VCaP (cell line): ENCODE measurements at regions not wholly inside any gene's neighbourhood (a gene's known extent, or its start where the extent isn't known, plus 50 kb on each side); places are given as distances from the start of the nearest gene placed in this dataset.

Experiments
- H3K27ac ChIP-seq: fragments of 450-650 bp; 2 replicates; pipeline ENCODE4 v1.5.1; 2017
- CTCF ChIP-seq: fragments of 450-650 bp; conservative IDR thresholded peaks from 2 replicates; pipeline ENCODE4 v1.5.1; 2017; ENCODE audit warnings: mild to moderate bottlenecking, moderate library complexity

GRCh38 chr21:16187603-16188301, 458.0 kb downstream of the USP25 start:
- no peak overlapping the region for H3K27ac ChIP-seq
- TF ChIP-seq CTCF: no peak

- H3K27ac ChIP-seq: no peak overlapping the region
- no peak for TF ChIP-seq CTCF
These were observed 463.1 kb downstream of the USP25 start for GRCh38 chr21:16192902-16193301.

GRCh38 chr21:16193496-16194094, 463.8 kb downstream of the USP25 start:
- peak overlapping the region; percentile 66 for H3K27ac ChIP-seq
- no peak for TF ChIP-seq CTCF

- peak; percentile 68 for TF ChIP-seq CTCF
- H3K27ac ChIP-seq: peak overlapping the region; percentile 66
These were observed 464.5 kb downstream of the USP25 start for GRCh38 chr21:16194095-16194787.

- peak overlapping the region; percentile 66 for H3K27ac ChIP-seq
- TF ChIP-seq CTCF: no peak
These were observed 465.2 kb downstream of the USP25 start for GRCh38 chr21:16194788-16195537.

- TF ChIP-seq CTCF: no peak
- peak overlapping the region; percentile 66 for H3K27ac ChIP-seq
These were observed 465.7 kb downstream of the USP25 start for GRCh38 chr21:16195538-16195910.

- H3K27ac ChIP-seq: peak overlapping the region; percentile 66
- TF ChIP-seq CTCF: no peak
These were observed 466.2 kb downstream of the USP25 start for GRCh38 chr21:16196001-16196400.
